ENCODE measurements at regions not wholly inside any gene's neighbourhood (a gene's known extent, or its start where the extent isn't known, plus 50 kb on each side); places are given as distances from the start of the nearest gene placed in this dataset.

- TF ChIP-seq CTCF (conservative IDR thresholded peaks at IDR 0.05) (no peak), EZH2 (IDR thresholded peaks at IDR 0.05; ENCODE audit: low read depth) (no peak)
Observed at GRCh38 chr5:116773926-116774325, 199.3 kb upstream of the SEMA6A start.
